HepG2 (cell line): ENCODE measurements at regions not wholly inside any gene's neighbourhood (a gene's known extent, or its start where the extent isn't known, plus 50 kb on each side); places are given as distances from the start of the nearest gene placed in this dataset.

ENCODE experiments used
- BCL3 ChIP-seq: sonication (generic); formaldehyde crosslinking; IDR thresholded peaks from 2 replicates; pipeline ENCODE4 v1.5.1; 2020; ENCODE audit warnings: mild to moderate bottlenecking, missing genetic modification reagents, moderate library complexity
- CREM ChIP-seq, 2 experiments: sonication (generic) in 1 of 2; formaldehyde crosslinking in 1 of 2; IDR thresholded peaks; 2 replicates each; pipeline versions ENCODE4 v1.4.0 to v1.6.1; 2016 to 2020; ENCODE audit warnings: antibody characterized with exemption in 1 of 2, mild to moderate bottlenecking in 1 of 2, missing genetic modification reagents in 1 of 2
- ELF1 ChIP-seq: sonication (generic); formaldehyde crosslinking; IDR thresholded peaks from 2 replicates; pipeline ENCODE4 v1.4.0; 2020; ENCODE audit warnings: missing genetic modification reagents
- HNF4A ChIP-seq: sonication (generic); formaldehyde crosslinking; IDR thresholded peaks from 2 replicates; pipeline ENCODE4 v1.4.0; 2020; ENCODE audit warnings: missing genetic modification reagents
- HOMEZ ChIP-seq: IDR thresholded peaks from 2 replicates; pipeline ENCODE4 v1.6.1; 2016; ENCODE audit warnings: low read depth
- HOXA9 ChIP-seq: sonication (generic); formaldehyde crosslinking; IDR thresholded peaks from 2 replicates; pipeline ENCODE4 v1.8.1; 2022; ENCODE audit warnings: missing genetic modification reagents, mild to moderate bottlenecking, moderate library complexity, borderline replicate concordance
- JUN ChIP-seq: sonication (generic); formaldehyde crosslinking; IDR thresholded peaks from 2 replicates; pipeline ENCODE4 v1.4.0; 2020; ENCODE audit warnings: mild to moderate bottlenecking, missing genetic modification reagents
- KAT8 ChIP-seq: IDR thresholded peaks from 2 replicates; pipeline ENCODE4 v1.6.1; 2016; ENCODE audit warnings: missing genetic modification reagents, missing compliant biosample characterization
- KDM6A ChIP-seq: IDR thresholded peaks from 2 replicates; pipeline ENCODE4 v1.6.1; 2016; ENCODE audit warnings: low read depth
- REXO4 ChIP-seq: sonication (generic); formaldehyde crosslinking; IDR thresholded peaks from 2 replicates; pipeline ENCODE4 v1.8.0; 2022; ENCODE audit warnings: missing genetic modification reagents, mild to moderate bottlenecking, borderline replicate concordance
- RFX1 ChIP-seq: fragments of 450-650 bp; IDR thresholded peaks from 2 replicates; pipeline ENCODE4 v1.6.1; 2017
- SMC3 ChIP-seq: IDR thresholded peaks from 2 replicates; pipeline ENCODE4 v1.6.1; 2011; ENCODE audit warnings: low read length, improper control_type of control experiment
- STAG1 ChIP-seq: sonication (generic); formaldehyde crosslinking; IDR thresholded peaks from 2 replicates; pipeline ENCODE4 v1.4.0; 2020; ENCODE audit warnings: missing genetic modification reagents
- TERF1 ChIP-seq: sonication (generic); formaldehyde crosslinking; IDR thresholded peaks from 2 replicates; pipeline ENCODE4 v1.8.0; 2022; ENCODE audit warnings: mild to moderate bottlenecking, missing genetic modification reagents, moderate library complexity
- TGIF2 ChIP-seq: IDR thresholded peaks from 2 replicates; pipeline ENCODE4 v1.6.1; 2016; ENCODE audit warnings: control low read depth, missing compliant biosample characterization
- THRA ChIP-seq: sonication (generic); formaldehyde crosslinking; IDR thresholded peaks from 2 replicates; pipeline ENCODE4 v1.4.0; 2020; ENCODE audit warnings: missing genetic modification reagents, borderline replicate concordance
- ZEB1 ChIP-seq: IDR thresholded peaks from 2 replicates; pipeline ENCODE4 v1.6.1; 2012; ENCODE audit warnings: mild to moderate bottlenecking, low read depth, inconsistent platforms; ENCODE audit not compliant: insufficient replicate concordance
- ZNF276 ChIP-seq: sonication (generic); formaldehyde crosslinking; IDR thresholded peaks from 2 replicates; pipeline ENCODE4 v1.4.0; 2020; ENCODE audit warnings: mild to moderate bottlenecking, low read depth, missing genetic modification reagents
- ZNF572 ChIP-seq: sonication (generic); formaldehyde crosslinking; IDR thresholded peaks from 2 replicates; pipeline ENCODE4 v1.5.1; 2020; ENCODE audit warnings: mild to moderate bottlenecking, missing genetic modification reagents
- ZNF839 ChIP-seq: sonication (generic); formaldehyde crosslinking; IDR thresholded peaks from 2 replicates; pipeline ENCODE4 v1.4.0; 2020; ENCODE audit warnings: missing genetic modification reagents, mild to moderate bottlenecking, borderline replicate concordance

GRCh38 chr10:43885842-43886241, 237.2 kb upstream of the ZNF32 start (continued):
- TF ChIP-seq ZNF276 (CRISPR knock-in tag): no peak
- peak; percentile 64 for TF ChIP-seq STAG1
- no peak for TF ChIP-seq HOMEZ
- TF ChIP-seq THRA (CRISPR knock-in tag): no peak
- TF ChIP-seq HNF4A: no peak
- no peak for TF ChIP-seq KDM6A (CRISPR knock-in tag)
- no peak for TF ChIP-seq RFX1
- no peak for TF ChIP-seq ZEB1
- no peak for TF ChIP-seq HOXA9 (CRISPR knock-in tag)
- TF ChIP-seq SMC3: peak; percentile 64
- no peak for TF ChIP-seq KAT8 (CRISPR knock-in tag)
- TF ChIP-seq CREM (IDR thresholded peaks at IDR 0.05): no peak
- no peak for TF ChIP-seq CREM (CRISPR knock-in tag; IDR thresholded peaks at IDR 0.05)
- TF ChIP-seq JUN (CRISPR knock-in tag): no peak
- no peak for TF ChIP-seq TERF1 (CRISPR knock-in tag)
- TF ChIP-seq ELF1 (CRISPR knock-in tag): no peak
- no peak for TF ChIP-seq TGIF2 (CRISPR knock-in tag)
- TF ChIP-seq ZNF839 (CRISPR knock-in tag): no peak
- TF ChIP-seq ZNF572 (CRISPR knock-in tag): no peak
- TF ChIP-seq REXO4 (CRISPR knock-in tag): no peak
- TF ChIP-seq BCL3: no peak
